Activated CD8-positive, alpha-beta T cell treated with anti-CD3 and anti-CD28 coated beads, Interleukin-2, amount 10 ng/mL, durations not matched to agents 7 days and 5 days (primary cell): ENCODE measurements at regions not wholly inside any gene's neighbourhood (a gene's known extent, or its start where the extent isn't known, plus 50 kb on each side); places are given as distances from the start of the nearest gene placed in this dataset.

Experiments
- ATAC-seq: fragments of 150-1000 bp; cut with Tn5 transposase; one replicate; pipeline ENCODE4 v1.10.0; 2021; ENCODE audit warnings: moderate library complexity
- CTCF ChIA-PET: fragments of 350-600 bp; sonication (Branson Sonifier 250); formaldehyde crosslinking; loops from one replicate; lab custom pipeline; 2021; ENCODE audit warnings: antibody characterized with exemption; lab: Charles Lee
- POLR2A ChIA-PET: fragments of 350-600 bp; sonication (Branson Sonifier 250); formaldehyde crosslinking; loops from one replicate; lab custom pipeline; 2021; ENCODE audit warnings: antibody characterized with exemption; lab: Charles Lee
- DNase-seq: peaks from one replicate; pipeline ENCODE4 v3.0.0-alpha.2; 2020
- H3K27ac Mint-ChIP-seq: one replicate; pipeline ENCODE4 v1.8.0; 2021; ENCODE audit warnings: mild to moderate bottlenecking, mixed read lengths
- H3K27me3 Mint-ChIP-seq: one replicate; pipeline ENCODE4 v1.8.0; 2021; ENCODE audit warnings: low read depth, mixed read lengths
- H3K36me3 Mint-ChIP-seq: one replicate; pipeline ENCODE4 v1.8.0; 2021; ENCODE audit warnings: low read depth, mixed read lengths
- H3K4me1 Mint-ChIP-seq: one replicate; pipeline ENCODE4 v1.8.0; 2021; ENCODE audit warnings: low read depth, mixed read lengths
- H3K4me3 Mint-ChIP-seq: one replicate; pipeline ENCODE4 v1.8.0; 2021; ENCODE audit warnings: mild to moderate bottlenecking, mixed read lengths
- H3K9me3 Mint-ChIP-seq: one replicate; pipeline ENCODE4 v1.8.0; 2022; ENCODE audit warnings: mixed read lengths; ENCODE audit not compliant: insufficient read depth

GRCh38 chr13:84896128-84896527 is 903.1 kb downstream of the SLITRK6 start:
- H3K27me3 Mint-ChIP-seq: no peaks in the 10 kb centered on the region
- H3K27ac Mint-ChIP-seq: no peak overlapping the region
- ATAC-seq (no peak), DNase-seq (peak; percentile 53)
- ChIA-PET POLR2A (no interaction called here), CTCF (interaction anchor here (1.2 kb wide), 1 partner anchor 16 kb away, joined by 3 read pairs; no protein-coding TSS in a partner anchor)
- no peaks in the 10 kb centered on the region for H3K36me3 Mint-ChIP-seq
- no peaks in the 10 kb centered on the region for H3K4me1 Mint-ChIP-seq
- H3K4me3 Mint-ChIP-seq: no peak overlapping the region
- no peaks in the 10 kb centered on the region for H3K9me3 Mint-ChIP-seq

DNA sequence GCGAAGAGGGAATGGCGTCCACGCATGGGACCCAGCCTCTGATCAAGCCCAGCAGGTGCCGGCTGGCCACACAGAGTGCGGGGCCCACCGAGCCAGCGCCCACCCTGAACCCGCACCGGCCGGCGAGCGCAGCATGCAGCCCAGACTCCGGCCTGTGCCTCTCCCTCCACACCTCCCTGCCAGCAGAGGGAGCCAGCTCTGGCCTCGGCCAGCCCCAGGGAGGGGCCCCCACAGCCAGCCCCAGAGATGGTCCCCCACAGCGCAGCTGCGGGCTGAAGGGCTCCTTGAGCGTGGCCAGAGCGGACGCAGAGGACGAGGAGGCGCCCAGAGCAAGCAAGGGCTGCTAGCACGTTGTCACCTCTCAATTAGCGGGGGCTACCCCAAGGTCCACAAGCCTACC is 904.5 kb downstream of the SLITRK6 start:
- POLR2A ChIA-PET: no interaction called here
- Mint-ChIP-seq H3K9me3 (no peaks in the 10 kb centered on the region), H3K4me1 (no peaks in the 10 kb centered on the region), H3K4me3 (no peak overlapping the region), H3K27ac (no peak overlapping the region), H3K27me3 (no peaks in the 10 kb centered on the region), H3K36me3 (no peaks in the 10 kb centered on the region)
- ATAC-seq: no peak
- no peak for DNase-seq
- CTCF ChIA-PET: no interaction called here

DNA sequence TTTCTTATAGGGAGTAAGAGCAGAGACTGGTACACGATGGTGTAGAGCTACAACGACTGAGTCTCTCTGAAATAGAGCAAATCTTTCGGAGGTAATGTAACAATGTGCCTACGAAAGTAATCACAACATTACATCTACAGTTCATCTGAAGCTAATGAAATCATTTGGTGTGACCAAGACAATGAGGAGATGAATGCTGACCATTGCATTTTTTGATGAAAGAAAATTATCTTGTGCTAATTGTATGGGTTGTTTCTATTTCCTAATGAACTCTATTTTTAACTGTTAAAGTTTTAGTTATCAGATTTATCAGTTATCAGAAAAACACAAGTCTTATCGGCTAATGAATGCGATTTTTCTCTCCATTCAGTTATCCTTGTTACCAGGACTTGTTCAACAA is 913.4 kb downstream of the SLITRK6 start:
- H3K36me3 Mint-ChIP-seq: no peaks in the 10 kb centered on the region
- no peaks in the 10 kb centered on the region for H3K4me1 Mint-ChIP-seq
- no peaks in the 10 kb centered on the region for H3K27me3 Mint-ChIP-seq
- no peaks in the 10 kb centered on the region for H3K9me3 Mint-ChIP-seq
- ATAC-seq (no peak), DNase-seq (no peak)
- POLR2A ChIA-PET: no interaction called here
- H3K27ac Mint-ChIP-seq: no peak overlapping the region
- H3K4me3 Mint-ChIP-seq: no peak overlapping the region
- CTCF ChIA-PET: no interaction called here

- ATAC-seq (no peak), DNase-seq (no peak)
- Mint-ChIP-seq H3K36me3 (no peaks in the 10 kb centered on the region), H3K4me3 (no peak overlapping the region), H3K27ac (no peak overlapping the region), H3K9me3 (no peaks in the 10 kb centered on the region), H3K4me1 (no peaks in the 10 kb centered on the region), H3K27me3 (no peaks in the 10 kb centered on the region)
- ChIA-PET CTCF (no interaction called here), POLR2A (no interaction called here)
Measured at GRCh38 chr13:84873951-84874350, 925.3 kb downstream of the SLITRK6 start.

- Mint-ChIP-seq H3K36me3 (no peaks in the 10 kb centered on the region), H3K27me3 (no peaks in the 10 kb centered on the region), H3K27ac (no peak overlapping the region), H3K4me1 (no peaks in the 10 kb centered on the region), H3K4me3 (no peak overlapping the region), H3K9me3 (no peaks in the 10 kb centered on the region)
- no peak for ATAC-seq
- ChIA-PET CTCF (no interaction called here), POLR2A (no interaction called here)
- DNase-seq: no peak
Measured at GRCh38 chr13:84870190-84870589, 929.0 kb downstream of the SLITRK6 start.

GRCh38 chr13:84867246-84867645 is 932.0 kb downstream of the SLITRK6 start:
- Mint-ChIP-seq H3K27me3 (no peaks in the 10 kb centered on the region), H3K9me3 (no peaks in the 10 kb centered on the region), H3K36me3 (no peaks in the 10 kb centered on the region), H3K27ac (no peak overlapping the region), H3K4me3 (no peak overlapping the region), H3K4me1 (no peaks in the 10 kb centered on the region)
- ATAC-seq (no peak), DNase-seq (no peak)
- CTCF ChIA-PET: no interaction called here
- POLR2A ChIA-PET: no interaction called here

DNA sequence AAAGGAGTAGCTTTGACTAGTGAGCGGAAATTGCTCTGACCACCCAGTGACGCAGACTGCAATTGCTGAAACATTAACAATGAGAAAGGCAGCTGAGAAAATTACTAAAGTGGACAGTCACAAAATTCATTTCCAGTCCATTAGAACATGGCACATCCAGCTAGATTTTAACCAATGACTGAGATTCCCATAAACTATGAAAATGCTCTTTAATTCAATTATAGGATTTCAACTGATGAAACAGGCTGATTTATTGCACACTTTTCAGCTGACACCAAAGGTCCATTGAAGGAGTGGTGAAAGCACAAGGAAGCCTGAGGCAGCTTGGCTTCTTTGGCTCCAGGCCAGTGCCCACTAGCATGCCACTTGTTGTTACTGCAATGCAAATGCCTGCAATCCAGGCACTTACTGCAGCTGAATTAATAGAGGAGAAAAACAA is 933.4 kb downstream of the SLITRK6 start:
- ChIA-PET CTCF (no interaction called here), POLR2A (no interaction called here)
- H3K4me3 Mint-ChIP-seq: no peak overlapping the region
- H3K9me3 Mint-ChIP-seq: no peaks in the 10 kb centered on the region
- no peaks in the 10 kb centered on the region for H3K27me3 Mint-ChIP-seq
- H3K36me3 Mint-ChIP-seq: no peaks in the 10 kb centered on the region
- H3K4me1 Mint-ChIP-seq: no peaks in the 10 kb centered on the region
- ATAC-seq (no peak), DNase-seq (no peak)
- H3K27ac Mint-ChIP-seq: no peak overlapping the region

DNA sequence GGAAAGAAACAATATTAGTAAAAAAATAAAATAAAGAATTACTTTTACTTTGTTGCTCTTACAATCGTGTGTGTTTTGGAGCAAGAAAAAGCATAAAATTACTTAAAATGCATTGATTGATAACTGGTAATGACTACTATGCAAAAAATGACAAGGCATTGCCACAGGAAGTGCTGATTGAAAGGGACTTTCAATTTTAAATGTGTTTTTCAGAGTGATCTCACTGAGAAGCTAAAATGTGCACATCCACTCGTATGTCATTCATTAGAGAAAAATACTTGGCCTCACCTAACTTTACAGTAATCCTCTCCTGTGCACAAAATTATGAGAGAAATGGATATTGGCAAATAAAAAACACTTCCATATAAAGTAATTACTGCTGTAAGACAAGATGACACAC is 934.9 kb downstream of the SLITRK6 start:
- no peak for DNase-seq
- Mint-ChIP-seq H3K4me3 (no peak overlapping the region), H3K27ac (no peak overlapping the region)

DNA sequence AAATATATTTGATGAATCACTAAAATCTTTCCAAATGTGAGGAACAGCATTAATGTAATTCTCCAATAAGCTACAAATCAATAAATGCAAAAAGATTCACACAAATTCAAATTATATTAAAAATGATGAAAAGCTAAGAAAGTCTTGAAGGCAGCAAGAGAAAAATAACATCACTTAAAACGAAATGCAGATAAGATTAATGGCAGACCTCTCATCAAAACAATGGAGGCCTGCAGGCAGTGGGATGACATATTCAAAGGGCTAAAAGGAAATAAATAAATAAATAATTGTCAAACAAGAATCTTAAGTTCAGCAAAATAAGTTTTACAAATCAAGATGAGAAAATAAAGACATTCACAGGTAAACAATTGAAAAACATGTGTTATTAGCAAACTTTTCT is 952.1 kb downstream of the SLITRK6 start:
- ChIA-PET POLR2A (no interaction called here), CTCF (no interaction called here)
- DNase-seq (no peak), ATAC-seq (no peak)
- no peak overlapping the region for H3K27ac Mint-ChIP-seq
- no peak overlapping the region for H3K4me3 Mint-ChIP-seq
- H3K27me3 Mint-ChIP-seq: no peaks in the 10 kb centered on the region
- no peaks in the 10 kb centered on the region for H3K36me3 Mint-ChIP-seq
- no peaks in the 10 kb centered on the region for H3K9me3 Mint-ChIP-seq
- H3K4me1 Mint-ChIP-seq: no peaks in the 10 kb centered on the region

More for the DNA sequence above, 934.9 kb downstream of the SLITRK6 start:
- CTCF ChIA-PET: no interaction called here
- H3K27me3 Mint-ChIP-seq: no peaks in the 10 kb centered on the region
- no peaks in the 10 kb centered on the region for H3K9me3 Mint-ChIP-seq
- no peaks in the 10 kb centered on the region for H3K4me1 Mint-ChIP-seq
- POLR2A ChIA-PET: no interaction called here
- no peak for ATAC-seq
- H3K36me3 Mint-ChIP-seq: no peaks in the 10 kb centered on the region

GRCh38 chr13:84845907-84846619 is 953.2 kb downstream of the SLITRK6 start:
- ChIA-PET CTCF (no interaction called here), POLR2A (interaction anchor here (0.6 kb wide), 1 partner anchor 9 kb away, joined by 3 read pairs; no protein-coding TSS in a partner anchor)
- Mint-ChIP-seq H3K27me3 (no peaks in the 10 kb centered on the region), H3K27ac (no peak overlapping the region), H3K9me3 (no peaks in the 10 kb centered on the region), H3K4me1 (no peaks in the 10 kb centered on the region), H3K36me3 (no peaks in the 10 kb centered on the region), H3K4me3 (no peak overlapping the region)
- ATAC-seq (no peak), DNase-seq (no peak)

- no peaks in the 10 kb centered on the region for H3K9me3 Mint-ChIP-seq
Measured at GRCh38 chr13:84844473-84844872, 954.7 kb downstream of the SLITRK6 start.

GRCh38 chr13:84843368-84843767 is 955.9 kb downstream of the SLITRK6 start:
- CTCF ChIA-PET: no interaction called here
- DNase-seq (no peak), ATAC-seq (no peak)
- H3K9me3 Mint-ChIP-seq: no peaks in the 10 kb centered on the region
- POLR2A ChIA-PET: no interaction called here
- H3K4me3 Mint-ChIP-seq: no peak overlapping the region
- H3K4me1 Mint-ChIP-seq: no peaks in the 10 kb centered on the region
- no peak overlapping the region for H3K27ac Mint-ChIP-seq
- H3K36me3 Mint-ChIP-seq: no peaks in the 10 kb centered on the region
- H3K27me3 Mint-ChIP-seq: no peaks in the 10 kb centered on the region

More at GRCh38 chr13:84844473-84844872, 954.7 kb downstream of the SLITRK6 start:
- H3K4me1 Mint-ChIP-seq: no peaks in the 10 kb centered on the region
- CTCF ChIA-PET: no interaction called here
- H3K36me3 Mint-ChIP-seq: no peaks in the 10 kb centered on the region
- H3K27ac Mint-ChIP-seq: no peak overlapping the region
- H3K27me3 Mint-ChIP-seq: no peaks in the 10 kb centered on the region
- no peak overlapping the region for H3K4me3 Mint-ChIP-seq
- DNase-seq: no peak
- ATAC-seq: no peak
- POLR2A ChIA-PET: no interaction called here

DNA sequence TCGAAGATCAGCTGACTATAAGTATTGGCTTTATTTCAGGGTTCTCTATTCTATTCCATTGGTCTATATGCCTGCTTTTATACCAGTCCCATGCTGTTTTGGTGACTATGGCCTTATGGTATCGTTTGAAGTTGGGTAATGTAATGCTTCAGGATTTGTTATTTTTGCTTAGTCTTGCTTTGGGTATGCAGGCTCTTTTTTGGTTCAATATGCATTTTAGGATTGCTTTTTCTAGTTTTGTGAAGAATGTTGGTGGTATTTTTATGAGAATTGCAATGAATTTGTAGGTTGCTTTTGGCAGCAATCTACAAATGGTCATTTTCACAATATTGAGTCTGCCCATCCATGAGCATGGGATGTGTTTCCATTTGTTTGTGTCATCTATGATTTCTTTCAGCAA is 951.9 kb upstream of the SLITRK1 start:
- Mint-ChIP-seq H3K27me3 (no peaks in the 10 kb centered on the region), H3K27ac (no peak overlapping the region), H3K9me3 (peaks cover 5% of the 10 kb centered on the region), H3K4me1 (no peaks in the 10 kb centered on the region), H3K36me3 (no peaks in the 10 kb centered on the region), H3K4me3 (no peak overlapping the region)
- CTCF ChIA-PET: no interaction called here
- ATAC-seq (no peak), DNase-seq (no peak)
- POLR2A ChIA-PET: no interaction called here
